Kidney glomerular epithelial cell (primary cell): ENCODE measurements at regions not wholly inside any gene's neighbourhood (a gene's known extent, or its start where the extent isn't known, plus 50 kb on each side); places are given as distances from the start of the nearest gene placed in this dataset.
"Not testable (repeated sequence)": the region's sequence is repeated elsewhere in the genome, so short reads cannot be mapped to it uniquely, and the experiment has no call there.

Source experiments
- DNase-seq: peaks from one replicate; lab custom pipeline; 2025; lab: John Stamatoyannopoulos, UW

- no peak for DNase-seq
Measured at GRCh38 chr16:64102654-64103053, 1019.2 kb downstream of the CDH11 start.

GRCh38 chr16:64098451-64098850, 1023.4 kb downstream of the CDH11 start:
- no peak for DNase-seq

- no peak for DNase-seq
Measured at GRCh38 chr16:64096689-64097088, 1025.2 kb downstream of the CDH11 start.

GRCh38 chr16:64094992-64095634, 1026.8 kb downstream of the CDH11 start:
- DNase-seq = no peak

GRCh38 chr16:64094181-64094965, 1027.5 kb downstream of the CDH11 start:
- DNase-seq = no peak

GRCh38 chr16:64092271-64092670, 1029.6 kb downstream of the CDH11 start:
- peak; percentile 86 for DNase-seq

GRCh38 chr16:64090327-64090726, 1031.5 kb downstream of the CDH11 start:
- no peak for DNase-seq

- DNase-seq = no peak
Measured at GRCh38 chr16:64089697-64090096, 1032.2 kb downstream of the CDH11 start.

GRCh38 chr16:64088838-64089237, 1033.0 kb downstream of the CDH11 start:
- DNase-seq = no peak

GRCh38 chr16:64085296-64085695, 1036.6 kb downstream of the CDH11 start:
- DNase-seq = no peak

GRCh38 chr16:64084706-64085105, 1037.2 kb downstream of the CDH11 start:
- no peak for DNase-seq

- no peak for DNase-seq
Measured at GRCh38 chr16:64083428-64084129, 1038.3 kb downstream of the CDH11 start.

- DNase-seq = no peak
Measured at GRCh38 chr16:64077242-64077641, 1044.6 kb downstream of the CDH11 start.

- DNase-seq = no peak
Measured at GRCh38 chr16:64074706-64075105, 1047.2 kb downstream of the CDH11 start.

GRCh38 chr16:64072131-64072730, 1049.6 kb downstream of the CDH11 start:
- DNase-seq = not testable (repeated sequence)

GRCh38 chr16:64065523-64065922, 1056.3 kb downstream of the CDH11 start:
- DNase-seq = no peak

GRCh38 chr16:64061621-64062020, 1060.2 kb downstream of the CDH11 start:
- no peak for DNase-seq

GRCh38 chr16:64060631-64061030, 1061.2 kb downstream of the CDH11 start:
- no peak for DNase-seq

- no peak for DNase-seq
Measured at GRCh38 chr16:64058685-64059084, 1063.2 kb downstream of the CDH11 start.

GRCh38 chr16:64051824-64052223, 1070.0 kb downstream of the CDH11 start:
- DNase-seq = peak; percentile 31

- no peak for DNase-seq
Measured at GRCh38 chr16:64047878-64048277, 1074.0 kb downstream of the CDH11 start.

- DNase-seq = no peak
Measured at GRCh38 chr16:64047207-64047606, 1074.7 kb downstream of the CDH11 start.

- no peak for DNase-seq
Measured at GRCh38 chr16:64035337-64035736, 1086.5 kb downstream of the CDH11 start.
